ENCODE measurements at regions not wholly inside any gene's neighbourhood (a gene's known extent, or its start where the extent isn't known, plus 50 kb on each side); places are given as distances from the start of the nearest gene placed in this dataset.

GRCh38 chr20:25989196-25989595, 292.5 kb upstream of the ZNF337 start:
- TF ChIP-seq OSR1 (CRISPR knock-in tag; IDR thresholded peaks at IDR 0.05) (no peak), SNAI2 (CRISPR knock-in tag; IDR thresholded peaks at IDR 0.05) (no peak), ZFP3 (CRISPR knock-in tag; IDR thresholded peaks at IDR 0.05) (no peak), TCF4 (CRISPR knock-in tag; IDR thresholded peaks at IDR 0.05; ENCODE audit: borderline replicate concordance) (no peak), ISL1 (CRISPR knock-in tag; IDR thresholded peaks at IDR 0.05) (no peak)
- TF ChIP-seq, protein P1, sequence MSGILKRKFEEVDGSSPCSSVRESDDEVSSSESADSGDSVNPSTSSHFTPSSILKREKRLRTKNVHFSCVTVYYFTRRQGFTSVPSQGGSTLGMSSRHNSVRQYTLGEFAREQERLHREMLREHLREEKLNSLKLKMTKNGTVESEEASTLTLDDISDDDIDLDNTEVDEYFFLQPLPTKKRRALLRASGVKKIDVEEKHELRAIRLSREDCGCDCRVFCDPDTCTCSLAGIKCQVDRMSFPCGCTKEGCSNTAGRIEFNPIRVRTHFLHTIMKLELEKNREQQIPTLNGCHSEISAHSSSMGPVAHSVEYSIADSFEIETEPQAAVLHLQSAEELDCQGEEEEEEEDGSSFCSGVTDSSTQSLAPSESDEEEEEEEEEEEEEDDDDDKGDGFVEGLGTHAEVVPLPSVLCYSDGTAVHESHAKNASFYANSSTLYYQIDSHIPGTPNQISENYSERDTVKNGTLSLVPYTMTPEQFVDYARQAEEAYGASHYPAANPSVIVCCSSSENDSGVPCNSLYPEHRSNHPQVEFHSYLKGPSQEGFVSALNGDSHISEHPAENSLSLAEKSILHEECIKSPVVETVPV (CRISPR knock-in tag; IDR thresholded peaks at IDR 0.05) = no peak

All from SK-N-SH treated with all-trans-retinoic acid at 6 μM for 48 hours (cell line).